Keratinocyte (primary cell): ENCODE measurements at regions not wholly inside any gene's neighbourhood (a gene's known extent, or its start where the extent isn't known, plus 50 kb on each side); places are given as distances from the start of the nearest gene placed in this dataset.

Experiments used
- DNase-seq: peaks from one replicate; pipeline ENCODE4 v3.0.0-alpha.2; 2011; ENCODE audit warnings: low read depth, missing footprints, low spot score
- FAIRE-seq: peaks from 2 replicates; lab custom pipeline; 2011; peaks lifted over from hg19 to GRCh38; lab: Jason Lieb, UNC
- H2AFZ ChIP-seq: 2 replicates; pipeline ENCODE4 v1.6.0; 2012; ENCODE audit warnings: low read length, control low read depth, inconsistent platforms; ENCODE audit not compliant: control insufficient read depth
- H3K27ac ChIP-seq: 2 replicates; pipeline ENCODE4 v1.5.1; 2011; ENCODE audit warnings: low read length; ENCODE audit not compliant: control insufficient read depth, insufficient read depth
- H3K27me3 ChIP-seq: 3 replicates; pipeline ENCODE4 v1.6.0; 2011; ENCODE audit warnings: low read length; ENCODE audit not compliant: control insufficient read depth, insufficient read depth; ENCODE audit errors: extremely low read depth
- H3K36me3 ChIP-seq, 2 experiments: 2 replicates in 1 of 2; 3 replicates in 1 of 2; pipeline ENCODE4 v1.5.1; 2011; ENCODE audit warnings: low read length in 2 of 2, mild to moderate bottlenecking in 1 of 2; ENCODE audit not compliant: control insufficient read depth in 2 of 2, insufficient read depth in 2 of 2; ENCODE audit errors: extremely low read depth in 1 of 2
- H3K4me1 ChIP-seq: 3 replicates; pipeline ENCODE4 v1.5.1; 2011; ENCODE audit warnings: low read length; ENCODE audit not compliant: control insufficient read depth, insufficient read depth; ENCODE audit errors: extremely low read depth
- H3K4me2 ChIP-seq: 3 replicates; pipeline ENCODE4 v1.6.0; 2011; ENCODE audit warnings: low read depth, low read length; ENCODE audit not compliant: control insufficient read depth, insufficient read depth; ENCODE audit errors: extremely low read depth
- H3K4me3 ChIP-seq, 3 experiments: fragments of 200-600 bp in 1 of 3; sonication (generic) in 1 of 3; 2 replicates in 2 of 3; 3 replicates in 1 of 3; pipeline ENCODE4 v1.5.1; 2011 to 2016; ENCODE audit warnings: low read length in 3 of 3, mild to moderate bottlenecking in 3 of 3, control low read depth in 2 of 3, inconsistent platforms in 1 of 3, low read depth in 1 of 3, mixed read lengths in 1 of 3, mixed run types in 1 of 3, moderate library complexity in 1 of 3; ENCODE audit not compliant: control insufficient read depth in 2 of 3, insufficient read depth in 2 of 3; ENCODE audit errors: extremely low read depth in 1 of 3
- H3K79me2 ChIP-seq: 2 replicates; pipeline ENCODE4 v1.6.0; 2012; ENCODE audit warnings: low read length; ENCODE audit not compliant: control insufficient read depth, insufficient read depth
- H3K9ac ChIP-seq: 3 replicates; pipeline ENCODE4 v1.6.0; 2011; ENCODE audit warnings: low read length; ENCODE audit not compliant: control insufficient read depth, insufficient read depth; ENCODE audit errors: extremely low read depth
- H3K9me1 ChIP-seq: 3 replicates; pipeline ENCODE4 v1.6.0; 2011; ENCODE audit warnings: low read length; ENCODE audit not compliant: control insufficient read depth, insufficient read depth; ENCODE audit errors: extremely low read depth
- H3K9me3 ChIP-seq: 2 replicates; pipeline ENCODE4 v1.5.1; 2012; ENCODE audit warnings: low read depth, low read length; ENCODE audit not compliant: control insufficient read depth
- H4K20me1 ChIP-seq: 3 replicates; pipeline ENCODE4 v1.6.0; 2011; ENCODE audit warnings: low read length; ENCODE audit not compliant: control insufficient read depth, insufficient read depth; ENCODE audit errors: extremely low read depth
- CTCF ChIP-seq, 3 experiments: IDR thresholded peaks in 1 of 3; conservative IDR thresholded peaks in 1 of 3; optimal IDR thresholded peaks in 1 of 3; 2 replicates in 2 of 3; 3 replicates in 1 of 3; pipeline versions ENCODE3 to v1.5.1; 2011; ENCODE audit warnings: low read length in 3 of 3, mild to moderate bottlenecking in 3 of 3, moderate library complexity in 2 of 3, control low read depth in 1 of 3, inconsistent platforms in 1 of 3; ENCODE audit not compliant: insufficient read depth in 2 of 3; ENCODE audit errors: extremely low read depth in 1 of 3
- EZH2 ChIP-seq: IDR thresholded peaks from one replicate; pipeline ENCODE4 v1.6.1; 2012; ENCODE audit warnings: inconsistent platforms, mild to moderate bottlenecking, low read length, moderate library complexity
- dilution Hi-C: fragments of 300-500 bp; cut with MboI; formaldehyde crosslinking; loops from one replicate; pipeline ENCODE4 v1.7.0; 2020; ENCODE audit warnings: low sequenced_read_pairs; ENCODE audit not compliant: extremely low pct_ligation_motif_present

- Histone ChIP-seq H3K4me1 (no peaks in the 10 kb centered on the region), H3K9me3 (peaks cover 3% of the 10 kb centered on the region), H3K4me2 (no peak overlapping the region), H3K36me3 (no peaks in the 10 kb centered on the region), H2AFZ (no peak overlapping the region), H3K79me2 (no peaks in the 10 kb centered on the region), H3K9me1 (no peaks in the 10 kb centered on the region), H4K20me1 (no peaks in the 10 kb centered on the region), H3K4me3 (no peak overlapping the region), H3K27me3 (no peaks in the 10 kb centered on the region), H3K27ac (no peak overlapping the region), H3K9ac (no peak overlapping the region)
- dilution Hi-C loops: no loop called here
- DNase-seq (no peak), FAIRE-seq (no peak)
- TF ChIP-seq EZH2 (no peak), CTCF (optimal IDR thresholded peaks at IDR 0.05 in 1 of 3, IDR thresholded peaks at IDR 0.05 in 1 of 3, conservative IDR thresholded peaks at IDR 0.05 in 1 of 3; ENCODE audit: extremely low read depth in 1 of 3, insufficient read depth in 2 of 3, low read length in 3 of 3) (no peak)
These were observed 58.8 kb upstream of the ST3GAL5 start for GRCh38 chr2:85947593-85947992.

- Histone ChIP-seq H3K27me3 (no peaks in the 10 kb centered on the region), H3K4me1 (no peaks in the 10 kb centered on the region), H3K4me2 (no peak overlapping the region), H4K20me1 (no peaks in the 10 kb centered on the region), H3K36me3 (no peaks in the 10 kb centered on the region), H2AFZ (no peak overlapping the region), H3K9me3 (peaks cover 5% of the 10 kb centered on the region), H3K79me2 (no peaks in the 10 kb centered on the region), H3K4me3 (no peak overlapping the region), H3K27ac (no peak overlapping the region), H3K9me1 (no peaks in the 10 kb centered on the region), H3K9ac (no peak overlapping the region)
- no peak for FAIRE-seq
- DNase-seq: no peak
- TF ChIP-seq CTCF (optimal IDR thresholded peaks at IDR 0.05 in 1 of 3, IDR thresholded peaks at IDR 0.05 in 1 of 3, conservative IDR thresholded peaks at IDR 0.05 in 1 of 3; ENCODE audit: extremely low read depth in 1 of 3, insufficient read depth in 2 of 3, low read length in 3 of 3): no peak
- dilution Hi-C loops: no loop called here
These were observed 56.8 kb upstream of the ST3GAL5 start for GRCh38 chr2:85945586-85945985.
